Activated naive CD4-positive, alpha-beta T cell treated with anti-CD3 and anti-CD28 coated beads, Interleukin-2, amount 10 ng/mL, durations not matched to agents 7 days and 5 days (primary cell): ENCODE measurements at regions not wholly inside any gene's neighbourhood (a gene's known extent, or its start where the extent isn't known, plus 50 kb on each side); places are given as distances from the start of the nearest gene placed in this dataset.
"Not testable (repeated sequence)": the region's sequence is repeated elsewhere in the genome, so short reads cannot be mapped to it uniquely, and the experiment has no call there.

Experiments used
- CTCF ChIA-PET: fragments of 350-600 bp; sonication (Branson Sonifier 250); formaldehyde crosslinking; loops from one replicate; lab custom pipeline; 2021; ENCODE audit warnings: antibody characterized with exemption; lab: Charles Lee
- DNase-seq: peaks from one replicate; pipeline ENCODE4 v3.0.0-alpha.2; 2020
- H3K27ac Mint-ChIP-seq: one replicate; pipeline ENCODE4 v1.8.0; 2021; ENCODE audit warnings: mild to moderate bottlenecking, moderate library complexity, mixed read lengths
- H3K27me3 Mint-ChIP-seq: one replicate; pipeline ENCODE4 v1.8.0; 2021; ENCODE audit warnings: mild to moderate bottlenecking, mixed read lengths
- H3K36me3 Mint-ChIP-seq: one replicate; pipeline ENCODE4 v1.8.0; 2021; ENCODE audit warnings: mixed read lengths
- H3K4me1 Mint-ChIP-seq: one replicate; pipeline ENCODE4 v1.8.0; 2021; ENCODE audit warnings: mixed read lengths
- H3K4me3 Mint-ChIP-seq: one replicate; pipeline ENCODE4 v1.8.0; 2021; ENCODE audit warnings: mild to moderate bottlenecking, moderate library complexity, mixed read lengths
- H3K9me3 Mint-ChIP-seq: one replicate; pipeline ENCODE4 v1.8.0; 2021; ENCODE audit warnings: mixed read lengths

GRCh38 chr22:48489551-48490499 lies 1337.8 kb downstream of the BRD1 start:
- H3K4me1 Mint-ChIP-seq = no peaks in the 10 kb centered on the region
- no peak overlapping the region for H3K27ac Mint-ChIP-seq
- CTCF ChIA-PET = interaction anchor here (0.6 kb wide), 1 partner anchor 652 kb away, joined by 3 read pairs; no protein-coding TSS in a partner anchor
- peaks cover 77% of the 10 kb centered on the region for H3K27me3 Mint-ChIP-seq
- no peak overlapping the region for H3K4me3 Mint-ChIP-seq
- no peak for DNase-seq
- no peaks in the 10 kb centered on the region for H3K9me3 Mint-ChIP-seq
- H3K36me3 Mint-ChIP-seq = no peaks in the 10 kb centered on the region

GRCh38 chr22:48488611-48489511 lies 1338.8 kb downstream of the BRD1 start:
- Mint-ChIP-seq H3K36me3 (no peaks in the 10 kb centered on the region), H3K4me1 (no peaks in the 10 kb centered on the region), H3K27ac (no peak overlapping the region), H3K9me3 (no peaks in the 10 kb centered on the region), H3K27me3 (peaks cover 76% of the 10 kb centered on the region), H3K4me3 (no peak overlapping the region)
- CTCF ChIA-PET = no interaction called here
- no peak for DNase-seq

- CTCF ChIA-PET = no interaction called here
- Mint-ChIP-seq H3K27ac (no peak overlapping the region), H3K9me3 (no peaks in the 10 kb centered on the region), H3K4me3 (no peak overlapping the region), H3K36me3 (no peaks in the 10 kb centered on the region), H3K27me3 (peaks cover 72% of the 10 kb centered on the region), H3K4me1 (no peaks in the 10 kb centered on the region)
- no peak for DNase-seq
Observed at GRCh38 chr22:48488149-48488551, 1339.5 kb downstream of the BRD1 start.

- CTCF ChIA-PET = no interaction called here
- no peaks in the 10 kb centered on the region for H3K36me3 Mint-ChIP-seq
- H3K4me3 Mint-ChIP-seq = no peak overlapping the region
- no peaks in the 10 kb centered on the region for H3K9me3 Mint-ChIP-seq
- H3K27ac Mint-ChIP-seq = no peak overlapping the region
- DNase-seq = no peak
- no peaks in the 10 kb centered on the region for H3K4me1 Mint-ChIP-seq
- peaks cover 58% of the 10 kb centered on the region for H3K27me3 Mint-ChIP-seq
Observed at GRCh38 chr22:48486558-48486957, 1341.1 kb downstream of the BRD1 start.

GRCh38 chr22:48486134-48486532 lies 1341.5 kb downstream of the BRD1 start:
- Mint-ChIP-seq H3K27me3 (peaks cover 54% of the 10 kb centered on the region), H3K27ac (no peak overlapping the region), H3K36me3 (no peaks in the 10 kb centered on the region), H3K4me3 (no peak overlapping the region), H3K9me3 (no peaks in the 10 kb centered on the region), H3K4me1 (no peaks in the 10 kb centered on the region)
- CTCF ChIA-PET = no interaction called here
- no peak for DNase-seq

DNA sequence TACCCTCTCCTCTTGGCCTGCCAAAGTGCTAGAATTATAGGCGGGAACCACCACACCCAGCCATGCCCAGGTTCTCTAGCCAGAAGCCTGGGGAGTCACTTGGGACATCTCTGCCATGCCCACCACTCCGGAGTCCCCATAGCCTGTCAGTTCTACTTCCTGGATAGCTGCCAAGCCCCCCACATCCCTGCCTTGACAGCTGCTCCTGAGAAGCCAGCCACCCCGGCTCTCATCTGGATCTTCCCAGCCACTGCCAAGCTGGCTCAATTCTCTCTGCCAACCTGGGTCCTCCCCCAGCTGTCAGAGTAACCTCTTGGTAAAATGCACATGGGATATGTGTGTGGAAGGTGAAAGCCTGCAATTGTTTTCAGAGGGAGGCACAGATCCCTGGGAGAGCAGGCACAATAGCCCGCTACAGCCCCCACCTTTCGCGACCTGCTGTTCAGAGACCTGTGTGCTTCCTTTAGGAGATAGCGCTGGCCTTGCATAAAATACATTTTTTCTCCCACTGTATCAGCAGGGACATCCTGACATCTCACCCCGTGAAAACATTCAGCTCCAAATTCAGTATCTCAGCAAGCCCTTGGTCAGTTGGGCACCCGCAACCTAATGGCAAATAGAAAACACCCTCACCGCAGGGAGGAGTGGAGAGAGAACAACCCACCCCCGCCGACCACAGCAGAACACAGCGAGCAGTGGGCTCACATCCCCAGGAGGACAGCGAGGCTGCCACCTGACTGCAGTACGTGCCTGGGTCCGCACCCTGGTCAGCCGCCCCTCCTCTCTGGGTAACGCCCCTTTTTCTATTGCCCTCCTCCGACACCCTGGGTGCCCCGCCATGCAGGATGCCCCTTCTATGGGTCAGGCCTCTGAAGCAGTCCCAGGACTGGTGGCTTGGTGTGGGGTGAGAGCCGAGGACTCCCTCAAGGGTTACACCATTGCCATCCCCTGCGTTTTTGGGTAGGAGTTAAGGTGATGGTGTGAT lies 1342.2 kb downstream of the BRD1 start:
- Mint-ChIP-seq H3K27ac (no peak overlapping the region), H3K9me3 (no peaks in the 10 kb centered on the region), H3K36me3 (no peaks in the 10 kb centered on the region), H3K27me3 (peaks cover 47% of the 10 kb centered on the region), H3K4me3 (no peak overlapping the region), H3K4me1 (no peaks in the 10 kb centered on the region)
- CTCF ChIA-PET = no interaction called here
- DNase-seq = no peak

DNA sequence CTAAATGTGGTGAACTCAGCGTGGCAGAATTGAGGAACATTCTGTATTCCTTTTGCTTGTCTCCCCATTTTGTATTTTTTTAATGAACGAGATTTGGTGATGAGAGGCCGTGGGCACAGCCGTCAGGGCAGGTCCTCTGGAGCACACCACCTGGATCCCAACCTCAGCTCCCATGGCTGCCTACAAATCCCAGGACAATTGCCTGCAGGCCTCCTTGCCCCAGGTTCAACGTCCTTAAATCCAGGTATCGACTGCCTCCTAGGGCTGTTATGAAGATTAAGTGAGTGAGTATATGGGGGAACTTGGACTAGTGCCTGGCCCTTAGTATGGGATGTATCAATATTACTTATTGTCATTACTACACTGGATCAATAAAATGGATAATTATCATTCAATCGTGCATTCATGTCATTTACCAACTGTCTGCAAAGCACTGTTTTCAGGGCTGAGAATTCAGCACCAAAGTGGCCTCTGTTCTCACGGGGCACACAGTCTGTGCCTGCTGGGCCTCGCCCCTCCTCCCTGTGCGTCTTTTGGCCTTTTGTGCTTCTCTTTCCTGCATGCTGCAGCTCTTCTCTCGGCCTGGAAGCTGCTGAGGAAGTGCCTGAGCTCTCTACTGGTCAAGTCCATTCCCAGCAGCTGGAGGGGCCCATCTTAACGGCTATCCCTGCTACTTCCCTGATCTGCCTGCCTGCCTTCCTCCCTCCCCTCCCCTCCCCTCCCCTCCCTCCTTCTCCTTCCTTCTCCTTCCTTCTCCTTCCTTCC lies 1343.7 kb downstream of the BRD1 start:
- no peaks in the 10 kb centered on the region for H3K4me1 Mint-ChIP-seq
- no peak overlapping the region for H3K4me3 Mint-ChIP-seq
- no peaks in the 10 kb centered on the region for H3K36me3 Mint-ChIP-seq
- peaks cover 40% of the 10 kb centered on the region for H3K27me3 Mint-ChIP-seq
- H3K9me3 Mint-ChIP-seq = no peaks in the 10 kb centered on the region
- no peak overlapping the region for H3K27ac Mint-ChIP-seq
- CTCF ChIA-PET = no interaction called here
- DNase-seq = no peak

DNA sequence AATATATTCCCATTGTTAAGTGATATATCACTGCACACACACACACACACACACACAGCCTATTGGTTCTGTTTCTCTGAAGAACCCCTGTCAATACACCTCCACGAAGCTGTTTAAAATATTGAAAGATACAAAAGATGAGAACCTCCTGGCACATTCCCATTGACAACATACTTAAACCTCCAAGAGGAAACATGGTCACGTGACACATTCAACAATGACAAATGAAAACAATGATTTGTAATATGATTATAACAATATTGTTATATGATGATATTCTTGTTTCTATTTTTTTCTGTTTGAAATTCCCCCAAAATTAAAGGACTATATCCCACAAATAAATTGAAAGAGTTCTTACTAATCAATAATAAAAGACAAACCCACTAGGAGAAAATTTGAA lies 1344.9 kb downstream of the BRD1 start:
- Mint-ChIP-seq H3K36me3 (no peaks in the 10 kb centered on the region), H3K9me3 (no peaks in the 10 kb centered on the region), H3K27me3 (peaks cover 29% of the 10 kb centered on the region), H3K4me1 (no peaks in the 10 kb centered on the region), H3K4me3 (no peak overlapping the region), H3K27ac (no peak overlapping the region)
- CTCF ChIA-PET = no interaction called here
- DNase-seq = no peak

- CTCF ChIA-PET, H3K27ac Mint-ChIP-seq, H3K4me1 Mint-ChIP-seq, DNase-seq, H3K9me3 Mint-ChIP-seq, H3K36me3 Mint-ChIP-seq, H3K4me3 Mint-ChIP-seq: not testable (repeated sequence)
- H3K27me3 Mint-ChIP-seq = peaks cover 23% of the 10 kb centered on the region
Observed at GRCh38 chr22:48482198-48482597, 1345.5 kb downstream of the BRD1 start.

GRCh38 chr22:48481748-48482147 lies 1345.9 kb downstream of the BRD1 start:
- Mint-ChIP-seq H3K4me3 (no peak overlapping the region), H3K36me3 (no peaks in the 10 kb centered on the region), H3K9me3 (no peaks in the 10 kb centered on the region), H3K4me1 (no peaks in the 10 kb centered on the region), H3K27me3 (peaks cover 18% of the 10 kb centered on the region), H3K27ac (no peak overlapping the region)
- no peak for DNase-seq
- CTCF ChIA-PET = no interaction called here

- Mint-ChIP-seq H3K36me3 (no peaks in the 10 kb centered on the region), H3K27ac (no peak overlapping the region), H3K27me3 (no peaks in the 10 kb centered on the region), H3K4me3 (no peak overlapping the region), H3K4me1 (no peaks in the 10 kb centered on the region), H3K9me3 (no peaks in the 10 kb centered on the region)
- CTCF ChIA-PET = no interaction called here
- DNase-seq = no peak
Observed at GRCh38 chr22:48478529-48479265, 1349.0 kb downstream of the BRD1 start.

DNA sequence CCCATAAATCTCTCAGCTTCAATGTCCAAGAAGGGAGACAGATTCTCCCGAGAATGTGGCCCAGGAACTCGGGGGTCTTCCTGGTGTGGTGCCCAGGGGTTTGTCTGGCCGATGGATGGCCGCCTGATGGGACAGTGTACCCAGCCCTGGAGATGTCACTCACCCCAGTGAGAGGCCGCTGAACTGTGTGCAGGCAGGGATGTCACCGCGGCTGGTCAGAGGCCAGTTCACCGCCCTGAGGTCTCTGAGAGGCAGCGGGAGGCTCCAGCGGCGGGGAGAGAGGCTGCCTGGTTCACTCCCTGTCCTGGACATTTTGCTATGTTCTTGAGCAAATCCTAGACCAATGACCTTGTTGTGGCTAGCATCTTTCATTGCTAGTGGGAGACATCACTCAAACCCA lies 1349.5 kb downstream of the BRD1 start:
- no peaks in the 10 kb centered on the region for H3K27me3 Mint-ChIP-seq
- DNase-seq = no peak
- no peak overlapping the region for H3K27ac Mint-ChIP-seq
- CTCF ChIA-PET = no interaction called here
- H3K4me3 Mint-ChIP-seq = no peak overlapping the region
- no peaks in the 10 kb centered on the region for H3K36me3 Mint-ChIP-seq
- H3K4me1 Mint-ChIP-seq = no peaks in the 10 kb centered on the region
- no peaks in the 10 kb centered on the region for H3K9me3 Mint-ChIP-seq
